Thoracic aorta (tissue), 2 donors: ENCODE measurements at regions not wholly inside any gene's neighbourhood (a gene's known extent, or its start where the extent isn't known, plus 50 kb on each side); places are given as distances from the start of the nearest gene placed in this dataset.

Experiments used
- ATAC-seq: fragments of 150-250 bp; one replicate; pipeline ENCODE4 v1.8.0; 2017; ENCODE audit warnings: low read depth; ENCODE audit not compliant: insufficient number of reproducible peaks, low FRiP score
- DNase-seq: peaks from one replicate; pipeline ENCODE4 v3.0.0-alpha.2; 2020; ENCODE audit warnings: low spot score
- H3K27ac ChIP-seq, 2 donors: fragments of 200-600 bp; sonication (generic); 1 replicate in 1 of 2; 2 replicates in 1 of 2; pipeline ENCODE4 v1.5.1; 2016; ENCODE audit warnings: mild to moderate bottlenecking in 2 of 2, moderate library complexity in 2 of 2
- H3K27me3 ChIP-seq: fragments of 200-600 bp; sonication (generic); replicated peaks from 2 replicates; pipeline ENCODE4 v1.6.0; 2016; ENCODE audit warnings: mild to moderate bottlenecking; ENCODE audit not compliant: insufficient read depth
- H3K36me3 ChIP-seq: fragments of 200-600 bp; sonication (generic); one replicate; pipeline ENCODE4 v1.5.1; 2016
- H3K4me1 ChIP-seq, 2 donors: fragments of 200-600 bp; sonication (generic); 1 replicate in 1 of 2; 2 replicates in 1 of 2; pipeline versions ENCODE4 v1.5.1 to v1.6.0; 2016; ENCODE audit warnings: low read depth in 2 of 2, mild to moderate bottlenecking in 1 of 2; ENCODE audit not compliant: control insufficient read depth in 1 of 2
- H3K4me3 ChIP-seq: fragments of 200-600 bp; sonication (generic); 2 replicates; pipeline ENCODE4 v1.5.1; 2016; ENCODE audit warnings: mild to moderate bottlenecking
- H3K9me3 ChIP-seq: fragments of 200-600 bp; sonication (generic); 2 replicates; pipeline ENCODE4 v1.5.1; 2016
- CTCF ChIP-seq: fragments of 200-600 bp; sonication (generic); IDR thresholded peaks from one replicate; pipeline ENCODE4 v1.5.1; 2019; ENCODE audit warnings: antibody characterized with exemption

- H3K27ac ChIP-seq, result no peak overlapping the region
- H3K9me3 ChIP-seq, result no peaks in the 10 kb centered on the region
- ATAC-seq, result no peak
- H3K27me3 ChIP-seq, result no peaks in the 10 kb centered on the region
- H3K36me3 ChIP-seq, result no peaks in the 10 kb centered on the region
- DNase-seq, result no peak
- no peaks in the 10 kb centered on the region for H3K4me1 ChIP-seq
- no peak for TF ChIP-seq CTCF
- no peak overlapping the region for H3K4me3 ChIP-seq
Measured at GRCh38 chrX:124994404-124994803, 325.3 kb upstream of the TEX13C start.

- no peak for ATAC-seq
Measured at GRCh38 chrX:125003746-125004446, 315.8 kb upstream of the TEX13C start.

GRCh38 chrX:125004799-125005198, 314.9 kb upstream of the TEX13C start:
- no peak for DNase-seq
- Histone ChIP-seq H3K4me1 (no peaks in the 10 kb centered on the region), H3K27me3 (no peaks in the 10 kb centered on the region), H3K36me3 (no peaks in the 10 kb centered on the region), H3K27ac (no peak overlapping the region), H3K9me3 (no peaks in the 10 kb centered on the region), H3K4me3 (no peak overlapping the region)
- no peak for ATAC-seq
- TF ChIP-seq CTCF, result no peak

More at GRCh38 chrX:125003746-125004446, 315.8 kb upstream of the TEX13C start:
- Histone ChIP-seq H3K9me3 (no peaks in the 10 kb centered on the region), H3K27ac (no peak overlapping the region), H3K27me3 (no peaks in the 10 kb centered on the region), H3K4me1 (no peaks in the 10 kb centered on the region), H3K4me3 (no peak overlapping the region), H3K36me3 (no peaks in the 10 kb centered on the region)
- TF ChIP-seq CTCF, result no peak
- DNase-seq, result no peak

- Histone ChIP-seq H3K4me1 (no peaks in the 10 kb centered on the region), H3K36me3 (no peaks in the 10 kb centered on the region), H3K27me3 (no peaks in the 10 kb centered on the region), H3K27ac (no peak overlapping the region), H3K9me3 (no peaks in the 10 kb centered on the region), H3K4me3 (no peak overlapping the region)
- no peak for TF ChIP-seq CTCF
- no peak for DNase-seq
- no peak for ATAC-seq
Measured at GRCh38 chrX:125005863-125006262, 313.8 kb upstream of the TEX13C start.

- ATAC-seq (no peak), DNase-seq (no peak)
- Histone ChIP-seq H3K4me3 (no peak overlapping the region), H3K27ac (no peak overlapping the region), H3K9me3 (no peaks in the 10 kb centered on the region), H3K27me3 (no peaks in the 10 kb centered on the region), H3K4me1 (no peaks in the 10 kb centered on the region), H3K36me3 (no peaks in the 10 kb centered on the region)
- TF ChIP-seq CTCF, result no peak
Measured at GRCh38 chrX:125006704-125007103, 313.0 kb upstream of the TEX13C start.
